HepG2 (cell line): ENCODE measurements at regions not wholly inside any gene's neighbourhood (a gene's known extent, or its start where the extent isn't known, plus 50 kb on each side); places are given as distances from the start of the nearest gene placed in this dataset.

Experiments
- ATAC-seq: fragments of 200-7000 bp; cut with Tn5 transposase; 3 replicates; pipeline ENCODE4 v1.9.1; 2020; ENCODE audit warnings: mild to moderate bottlenecking, moderate library complexity
- BruUV-seq: library from RNA; stranded (reverse); fragments of 400-500 nt; replicated peaks from 2 replicates; lab custom pipeline; 2021; lab: Mats Ljungman, UMichigan
- CTCF ChIA-PET: fragments of 300-600 bp; formaldehyde crosslinking; extraction: SDS; loops from one replicate; lab custom pipeline; 2021; ENCODE audit warnings: low total read pairs, inconsistent platforms, low intra/inter-chr PET ratio; lab: Yijun Ruan, JAX
- POLR2A ChIA-PET: fragments of 350-600 bp; sonication (Branson Sonifier 250); formaldehyde crosslinking; loops from one replicate; lab custom pipeline; 2020; ENCODE audit warnings: antibody characterized with exemption, inconsistent platforms; lab: Yijun Ruan, JAX
- DNase-seq: peaks from one replicate; pipeline ENCODE4 v3.0.0-alpha.2; 2015; ENCODE audit warnings: low spot score
- FAIRE-seq: peaks from 3 replicates; lab custom pipeline; 2011; peaks lifted over from hg19 to GRCh38; lab: Jason Lieb, UNC
- H2AFZ ChIP-seq: one replicate; pipeline ENCODE4 v1.6.1; 2011; ENCODE audit warnings: low read length, inconsistent platforms
- H3K27ac ChIP-seq: fragments of 300-600 bp; 3 replicates; pipeline ENCODE4 v1.8.0; 2011; ENCODE audit warnings: mixed run types, mild to moderate bottlenecking, mixed read lengths, low read length, inconsistent platforms; ENCODE audit not compliant: insufficient read depth; ENCODE audit errors: extremely low read length
- H3K27me3 ChIP-seq, 2 experiments: fragments of 200-600 bp in 1 of 2; 2 replicates in 1 of 2; 3 replicates in 1 of 2; pipeline versions ENCODE4 v1.6.0 to v1.8.0; 2011; ENCODE audit warnings: low read length in 2 of 2, mild to moderate bottlenecking in 2 of 2, moderate library complexity in 2 of 2, inconsistent platforms in 1 of 2; ENCODE audit not compliant: insufficient read depth in 2 of 2, control insufficient read depth in 1 of 2
- H3K36me3 ChIP-seq, 2 experiments: fragments of 200-600 bp in 1 of 2; replicated peaks in 1 of 2; 2 replicates in 1 of 2; 3 replicates in 1 of 2; pipeline versions ENCODE4 v1.5.1 to v1.8.0; 2011; ENCODE audit warnings: low read length in 2 of 2, inconsistent platforms in 1 of 2; ENCODE audit not compliant: insufficient read depth in 2 of 2, control insufficient read depth in 1 of 2
- H3K4me1 ChIP-seq: 2 replicates; pipeline ENCODE4 v1.5.1; 2012; ENCODE audit warnings: low read length, inconsistent platforms; ENCODE audit not compliant: insufficient read depth
- H3K4me2 ChIP-seq: 2 replicates; pipeline ENCODE4 v1.6.0; 2011; ENCODE audit warnings: low read depth, low read length, inconsistent platforms
- H3K4me3 ChIP-seq, 3 experiments: fragments of 200-600 bp in 1 of 3; sonication (generic), shearing (Covaris generic) in 1 of 3; replicated peaks in 1 of 3; 2 replicates each; pipeline ENCODE4 v1.5.1; 2011 to 2016; ENCODE audit warnings: low read length in 3 of 3, inconsistent platforms in 2 of 3, low read depth in 2 of 3, mild to moderate bottlenecking in 2 of 3, control low read depth in 1 of 3, mixed read lengths in 1 of 3; ENCODE audit not compliant: insufficient read depth in 1 of 3
- H3K79me2 ChIP-seq: one replicate; pipeline ENCODE4 v1.6.1; 2011; ENCODE audit warnings: low read length, inconsistent platforms; ENCODE audit not compliant: insufficient read depth
- H3K9ac ChIP-seq: 2 replicates; pipeline ENCODE4 v1.6.0; 2011; ENCODE audit warnings: mild to moderate bottlenecking, low read depth, low read length, inconsistent platforms; ENCODE audit not compliant: insufficient read depth
- H3K9me3 ChIP-seq: 2 replicates; pipeline ENCODE4 v1.5.1; 2012; ENCODE audit warnings: mild to moderate bottlenecking, low read length
- H4K20me1 ChIP-seq: 2 replicates; pipeline ENCODE4 v1.6.0; 2011; ENCODE audit warnings: inconsistent platforms, mild to moderate bottlenecking, low read length, moderate library complexity; ENCODE audit not compliant: insufficient read depth
- CCAR2 ChIP-seq: fragments of 200-400 bp; formaldehyde crosslinking; optimal IDR thresholded peaks from 2 replicates; pipeline ENCODE3; 2018; ENCODE audit warnings: low read depth, mild to moderate bottlenecking, low read length, moderate library complexity
- DMAP1 ChIP-seq: IDR thresholded peaks from 2 replicates; pipeline ENCODE4 v1.6.1; 2016
- GZF1 ChIP-seq: sonication (generic); formaldehyde crosslinking; IDR thresholded peaks from 2 replicates; pipeline ENCODE4 v1.5.1; 2020; ENCODE audit warnings: mild to moderate bottlenecking, missing genetic modification reagents
- IKZF1 ChIP-seq: fragments of 450-650 bp; IDR thresholded peaks from 2 replicates; pipeline ENCODE4 v1.7.1; 2016
- MATR3 ChIP-seq: sonication (generic); formaldehyde crosslinking; IDR thresholded peaks from 2 replicates; pipeline ENCODE4 v1.4.0; 2020; ENCODE audit warnings: missing genetic modification reagents
- ONECUT2 ChIP-seq: sonication (generic); formaldehyde crosslinking; IDR thresholded peaks from 2 replicates; pipeline ENCODE4 v1.4.0; 2020; ENCODE audit warnings: missing genetic modification reagents
- RFX1 ChIP-seq: fragments of 450-650 bp; IDR thresholded peaks from 2 replicates; pipeline ENCODE4 v1.6.1; 2017
- ZNF296 ChIP-seq: sonication (generic); formaldehyde crosslinking; conservative IDR thresholded peaks from 2 replicates; pipeline ENCODE4 v1.5.0; 2020; ENCODE audit warnings: mild to moderate bottlenecking, missing genetic modification reagents
- ZNF441 ChIP-seq: sonication (generic); formaldehyde crosslinking; IDR thresholded peaks from 2 replicates; pipeline ENCODE4 v1.7.0; 2021; ENCODE audit warnings: missing genetic modification reagents, borderline replicate concordance
- ZNF484 ChIP-seq: sonication (generic); formaldehyde crosslinking; IDR thresholded peaks from 2 replicates; pipeline ENCODE4 v1.5.1; 2020; ENCODE audit warnings: mild to moderate bottlenecking, low read depth, missing genetic modification reagents, borderline replicate concordance
- ZSCAN12 ChIP-seq: sonication (generic); formaldehyde crosslinking; IDR thresholded peaks from 2 replicates; pipeline ENCODE4 v1.9.0; 2021; ENCODE audit warnings: mild to moderate bottlenecking, missing genetic modification reagents
- ZSCAN20 ChIP-seq: sonication (generic); formaldehyde crosslinking; IDR thresholded peaks from 2 replicates; pipeline ENCODE4 v1.4.0; 2020; ENCODE audit warnings: missing genetic modification reagents, mild to moderate bottlenecking, borderline replicate concordance
- WGBS: methylation state at CpG from one replicate; pipeline ENCODE4 v1.1.6; 2017; ENCODE audit warnings: low lambda C conversion rate; 5-methylcytosine and 5-hydroxymethylcytosine counted together
- in situ Hi-C: cut with HindIII; loops from 2 replicates; pipeline ENCODE4 v1.10.0; 2017; ENCODE audit warnings: low pct_unique_long_range_greater_than_20kb; ENCODE audit not compliant: extremely low pct_ligation_motif_present
- intact Hi-C: fragments of 100-400 bp; cut with micrococcal nuclease; formaldehyde crosslinking; loops from one replicate; pipeline ENCODE4 v1.10.0; 2022; ENCODE audit not compliant: unreplicated experiment
- TF ChIP-seq, protein P1 (sequence below): sonication (generic); formaldehyde crosslinking; conservative IDR thresholded peaks from 2 replicates; pipeline ENCODE4 v1.8.1; 2023; ENCODE audit warnings: missing genetic modification reagents
- TF ChIP-seq, protein P2 (sequence below): sonication (generic); formaldehyde crosslinking; IDR thresholded peaks from 2 replicates; pipeline ENCODE4 v1.4.0; 2020; ENCODE audit warnings: missing genetic modification reagents
- TF ChIP-seq, protein P3 (sequence below): sonication (generic); formaldehyde crosslinking; IDR thresholded peaks from 2 replicates; pipeline ENCODE4 v1.4.0; 2020; ENCODE audit warnings: mild to moderate bottlenecking, missing genetic modification reagents

DNA sequence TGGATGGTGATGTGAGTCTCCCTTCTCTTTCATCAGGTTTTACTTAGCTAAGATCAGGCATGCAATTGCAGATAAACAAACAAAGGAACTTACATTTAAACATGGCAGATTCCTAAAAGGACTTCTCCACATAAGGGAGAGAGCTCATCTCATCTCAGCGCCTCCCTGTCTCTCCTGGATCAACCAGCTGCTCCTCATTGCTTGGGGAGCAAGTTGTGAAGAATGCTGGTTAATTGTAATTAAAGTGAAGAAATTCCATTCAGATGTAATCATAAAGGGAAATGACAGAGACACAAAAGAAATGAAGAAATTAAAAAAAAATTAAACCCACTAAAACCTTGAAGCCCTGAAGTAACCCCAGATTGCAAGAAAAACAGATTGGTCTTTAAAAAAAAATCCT lies 104.4 kb upstream of the DIO2 start:
- WGBS = 0% methylated on average over 1 of the region's 1 CpG
- no peak overlapping the region for H3K27ac ChIP-seq
- DNase-seq = no peak
- H3K9me3 ChIP-seq = no peaks in the 10 kb centered on the region
- FAIRE-seq = no peak
- ChIA-PET CTCF (no interaction called here), POLR2A (no interaction called here)
- H3K79me2 ChIP-seq = no peaks in the 10 kb centered on the region
- TF ChIP-seq MATR3 (CRISPR knock-in tag) (no peak), ZNF296 (CRISPR knock-in tag) (no peak), ZNF441 (no peak), ZSCAN12 (CRISPR knock-in tag) (no peak), DMAP1 (CRISPR knock-in tag) (no peak), IKZF1 (no peak), ONECUT2 (CRISPR knock-in tag) (no peak), RFX1 (no peak), ZNF484 (no peak), ZSCAN20 (CRISPR knock-in tag) (no peak), GZF1 (CRISPR knock-in tag) (no peak), CCAR2 (no peak)
- TF ChIP-seq, protein P1, sequence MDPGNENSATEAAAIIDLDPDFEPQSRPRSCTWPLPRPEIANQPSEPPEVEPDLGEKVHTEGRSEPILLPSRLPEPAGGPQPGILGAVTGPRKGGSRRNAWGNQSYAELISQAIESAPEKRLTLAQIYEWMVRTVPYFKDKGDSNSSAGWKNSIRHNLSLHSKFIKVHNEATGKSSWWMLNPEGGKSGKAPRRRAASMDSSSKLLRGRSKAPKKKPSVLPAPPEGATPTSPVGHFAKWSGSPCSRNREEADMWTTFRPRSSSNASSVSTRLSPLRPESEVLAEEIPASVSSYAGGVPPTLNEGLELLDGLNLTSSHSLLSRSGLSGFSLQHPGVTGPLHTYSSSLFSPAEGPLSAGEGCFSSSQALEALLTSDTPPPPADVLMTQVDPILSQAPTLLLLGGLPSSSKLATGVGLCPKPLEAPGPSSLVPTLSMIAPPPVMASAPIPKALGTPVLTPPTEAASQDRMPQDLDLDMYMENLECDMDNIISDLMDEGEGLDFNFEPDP = no peak
- TF ChIP-seq, protein P2, sequence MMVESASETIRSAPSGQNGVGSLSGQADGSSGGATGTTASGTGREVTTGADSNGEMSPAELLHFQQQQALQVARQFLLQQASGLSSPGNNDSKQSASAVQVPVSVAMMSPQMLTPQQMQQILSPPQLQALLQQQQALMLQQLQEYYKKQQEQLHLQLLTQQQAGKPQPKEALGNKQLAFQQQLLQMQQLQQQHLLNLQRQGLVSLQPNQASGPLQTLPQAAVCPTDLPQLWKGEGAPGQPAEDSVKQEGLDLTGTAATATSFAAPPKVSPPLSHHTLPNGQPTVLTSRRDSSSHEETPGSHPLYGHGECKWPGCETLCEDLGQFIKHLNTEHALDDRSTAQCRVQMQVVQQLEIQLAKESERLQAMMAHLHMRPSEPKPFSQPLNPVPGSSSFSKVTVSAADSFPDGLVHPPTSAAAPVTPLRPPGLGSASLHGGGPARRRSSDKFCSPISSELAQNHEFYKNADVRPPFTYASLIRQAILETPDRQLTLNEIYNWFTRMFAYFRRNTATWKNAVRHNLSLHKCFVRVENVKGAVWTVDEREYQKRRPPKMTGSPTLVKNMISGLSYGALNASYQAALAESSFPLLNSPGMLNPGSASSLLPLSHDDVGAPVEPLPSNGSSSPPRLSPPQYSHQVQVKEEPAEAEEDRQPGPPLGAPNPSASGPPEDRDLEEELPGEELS (CRISPR knock-in tag) = no peak
- TF ChIP-seq, protein P3, sequence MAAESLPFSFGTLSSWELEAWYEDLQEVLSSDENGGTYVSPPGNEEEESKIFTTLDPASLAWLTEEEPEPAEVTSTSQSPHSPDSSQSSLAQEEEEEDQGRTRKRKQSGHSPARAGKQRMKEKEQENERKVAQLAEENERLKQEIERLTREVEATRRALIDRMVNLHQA (CRISPR knock-in tag) = no peak
- in situ Hi-C loops (no loop called here), intact Hi-C loops (no loop called here)
- no peaks in the 10 kb centered on the region for H4K20me1 ChIP-seq
- no peaks in the 10 kb centered on the region for H3K4me1 ChIP-seq
- no peak overlapping the region for H3K9ac ChIP-seq
- H3K27me3 ChIP-seq = no peaks in the 10 kb centered on the region
- ATAC-seq = no peak
- no TSS peak for BruUV-seq
- H3K36me3 ChIP-seq = no peaks in the 10 kb centered on the region
- H3K4me3 ChIP-seq = no peak overlapping the region
- no peak overlapping the region for H2AFZ ChIP-seq
- no peak overlapping the region for H3K4me2 ChIP-seq
